ENCODE measurements at regions not wholly inside any gene's neighbourhood (a gene's known extent, or its start where the extent isn't known, plus 50 kb on each side); places are given as distances from the start of the nearest gene placed in this dataset.

DNA sequence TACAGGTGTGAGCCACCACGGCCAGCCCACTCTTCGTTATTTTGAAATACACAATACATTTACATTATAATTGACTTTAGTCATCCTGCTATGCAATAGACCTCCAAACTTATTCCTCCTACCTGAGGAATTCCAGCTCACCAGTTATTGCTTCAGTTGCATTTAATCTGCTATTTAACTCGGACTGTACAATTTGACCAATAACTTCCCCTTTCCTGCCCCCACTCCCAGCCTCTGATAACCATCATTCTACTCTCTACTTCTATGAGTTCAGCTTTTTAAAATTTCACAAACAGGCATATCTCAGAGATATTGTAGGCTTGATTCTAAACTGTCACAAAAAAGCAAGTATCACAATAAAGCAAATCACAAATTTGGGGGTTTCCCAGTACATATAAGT lies 157.0 kb downstream of the COPRS start:
- no peak overlapping the region for H4K5ac ChIP-seq (ENCODE audit: insufficient read length, low read depth, low read length)
- no peaks in the 10 kb centered on the region for H4K20me1 ChIP-seq (replicated peaks in 1 of 2; ENCODE audit: control insufficient read depth in 1 of 2, insufficient read depth in 2 of 2, low read length in 2 of 2)
- no peak overlapping the region for H3K4me3 ChIP-seq (ENCODE audit: extremely low read depth in 1 of 4, insufficient read depth in 2 of 4, low read depth in 3 of 4, low read length in 4 of 4)
- H2AK5ac ChIP-seq (ENCODE audit: low read depth, low read length) = no peak overlapping the region
- H2BK15ac ChIP-seq (ENCODE audit: low read length) = no peak overlapping the region
- H2AFZ ChIP-seq (ENCODE audit: low read length) = no peak overlapping the region
- H4K8ac ChIP-seq (ENCODE audit: extremely low read depth, insufficient read depth, low read length) = no peak overlapping the region
- no peaks in the 10 kb centered on the region for H3K27me3 ChIP-seq (replicated peaks in 1 of 4; ENCODE audit: control insufficient read depth in 3 of 4, extremely low read depth in 1 of 4, insufficient read depth in 3 of 4, low read length in 3 of 4)
- DNase-seq (ENCODE audit: low read depth in 1 of 2, low spot score in 2 of 2) (no peak), FAIRE-seq (no peak)
- no peak overlapping the region for H3K4me2 ChIP-seq (ENCODE audit: insufficient read depth in 1 of 2, low read depth in 2 of 2, low read length in 2 of 2)
- H3K23ac ChIP-seq (ENCODE audit: insufficient read length) = no peak overlapping the region
- POLR2A ChIA-PET (ENCODE audit: partially characterized antibody) = no interaction called here
- no peaks in the 10 kb centered on the region for H3K4me1 ChIP-seq (replicated peaks in 1 of 4; ENCODE audit: control insufficient read depth in 3 of 4, insufficient read depth in 4 of 4, low read length in 3 of 4)
- H2BK120ac ChIP-seq (replicated peaks; ENCODE audit: low read depth, low read length) = no peak overlapping the region
- H3K23me2 ChIP-seq (ENCODE audit: low read depth, low read length) = no peaks in the 10 kb centered on the region
- no peaks in the 10 kb centered on the region for H3K36me3 ChIP-seq (ENCODE audit: control insufficient read depth in 2 of 4, insufficient read depth in 4 of 4, low read length in 3 of 4)
- H2BK12ac ChIP-seq (ENCODE audit: low read depth, low read length) = no peak overlapping the region
- H3K14ac ChIP-seq (ENCODE audit: insufficient read length) = no peak overlapping the region
- H3K56ac ChIP-seq (replicated peaks; ENCODE audit: insufficient read length, low read depth, low read length) = no peak overlapping the region
- H2BK20ac ChIP-seq (ENCODE audit: low read length) = no peak overlapping the region
- no peak overlapping the region for H3K4ac ChIP-seq (replicated peaks; ENCODE audit: insufficient read length, low read depth, low read length)
- H2BK5ac ChIP-seq (ENCODE audit: low read depth, low read length) = no peak overlapping the region
- H4K91ac ChIP-seq (replicated peaks; ENCODE audit: insufficient read length, low read length) = no peak overlapping the region
- H3K79me2 ChIP-seq (ENCODE audit: control insufficient read depth in 1 of 2, insufficient read depth in 2 of 2, low read length in 2 of 2) = no peaks in the 10 kb centered on the region
- H3K79me1 ChIP-seq (ENCODE audit: low read depth, low read length) = no peaks in the 10 kb centered on the region
- H3K27ac ChIP-seq (ENCODE audit: low read depth, low read length) = no peak overlapping the region
- H3K18ac ChIP-seq (ENCODE audit: extremely low read depth, low read length) = no peak overlapping the region
- CTCF ChIA-PET (ENCODE audit: partially characterized antibody) = interaction anchor here (1.1 to 2.3 kb wide), 2 partner anchors 23 to 141 kb away, joined by 3 to 8 read pairs; no protein-coding TSS in a partner anchor
- 87% methylated on average over 3 of the region's 3 CpGs; no CpG with 5 or more reads in 1 of the 2 experiments for WGBS, 2 experiments (ENCODE audit: extremely low coverage in 1 of 2, insufficient coverage in 1 of 2, insufficient read length in 1 of 2, insufficient replicate concordance in 2 of 2, low coverage in 1 of 2, low lambda C conversion rate in 2 of 2, missing lambda C conversion rate in 1 of 2)
- H3K9me3 ChIP-seq (ENCODE audit: insufficient read depth in 2 of 2, low read depth in 1 of 2, low read length in 1 of 2) = no peaks in the 10 kb centered on the region
- no peak overlapping the region for H3K9ac ChIP-seq (replicated peaks in 1 of 4; ENCODE audit: extremely low read depth in 1 of 4, low read depth in 3 of 4, low read length in 3 of 4)
- TF ChIP-seq GABPA (IDR thresholded peaks at IDR 0.05; ENCODE audit: borderline replicate concordance, insufficient read depth, low read length) = no peak
- TF ChIP-seq CHD1 (IDR thresholded peaks at IDR 0.05; ENCODE audit: low read depth, low read length) = no peak
- no peak for TF ChIP-seq GTF2F1 (IDR thresholded peaks at IDR 0.05; ENCODE audit: borderline replicate concordance, low read depth, low read length)
- TF ChIP-seq MAFK (IDR thresholded peaks at IDR 0.05; ENCODE audit: low read depth, low read length) = no peak
- TF ChIP-seq ATF2 (IDR thresholded peaks at IDR 0.05; ENCODE audit: low read length) = no peak
- no peak for TF ChIP-seq SRF (IDR thresholded peaks at IDR 0.05; ENCODE audit: low read depth, low read length)
- no peak for TF ChIP-seq RXRA (IDR thresholded peaks at IDR 0.05; ENCODE audit: insufficient read depth, low read depth, low read length)
- no peak for TF ChIP-seq CBX8 (IDR thresholded peaks at IDR 0.05; ENCODE audit: borderline replicate concordance, low read depth, low read length)
- no peak for TF ChIP-seq POU5F1 (IDR thresholded peaks at IDR 0.05; ENCODE audit: low read depth, low read length)
- TF ChIP-seq TEAD4 (IDR thresholded peaks at IDR 0.05; ENCODE audit: low read depth, low read length) = no peak
- TF ChIP-seq CREB1 (IDR thresholded peaks at IDR 0.05) = no peak
- no peak for TF ChIP-seq RAD21 (IDR thresholded peaks at IDR 0.05 in 1 of 2, conservative IDR thresholded peaks at IDR 0.05 in 1 of 2; ENCODE audit: low read depth in 2 of 2, low read length in 2 of 2)
- TF ChIP-seq YY1 (IDR thresholded peaks at IDR 0.05; ENCODE audit: low read depth, low read length) = no peak
- no peak for TF ChIP-seq JUND (IDR thresholded peaks at IDR 0.05; ENCODE audit: low read length)
- TF ChIP-seq POLR2A (IDR thresholded peaks at IDR 0.05; ENCODE audit: control extremely low read depth in 1 of 2, low read depth in 2 of 2, low read length in 2 of 2) = no peak

Data from H1 (cell line).